ENCODE measurements at regions not wholly inside any gene's neighbourhood (a gene's known extent, or its start where the extent isn't known, plus 50 kb on each side); places are given as distances from the start of the nearest gene placed in this dataset.

DNA sequence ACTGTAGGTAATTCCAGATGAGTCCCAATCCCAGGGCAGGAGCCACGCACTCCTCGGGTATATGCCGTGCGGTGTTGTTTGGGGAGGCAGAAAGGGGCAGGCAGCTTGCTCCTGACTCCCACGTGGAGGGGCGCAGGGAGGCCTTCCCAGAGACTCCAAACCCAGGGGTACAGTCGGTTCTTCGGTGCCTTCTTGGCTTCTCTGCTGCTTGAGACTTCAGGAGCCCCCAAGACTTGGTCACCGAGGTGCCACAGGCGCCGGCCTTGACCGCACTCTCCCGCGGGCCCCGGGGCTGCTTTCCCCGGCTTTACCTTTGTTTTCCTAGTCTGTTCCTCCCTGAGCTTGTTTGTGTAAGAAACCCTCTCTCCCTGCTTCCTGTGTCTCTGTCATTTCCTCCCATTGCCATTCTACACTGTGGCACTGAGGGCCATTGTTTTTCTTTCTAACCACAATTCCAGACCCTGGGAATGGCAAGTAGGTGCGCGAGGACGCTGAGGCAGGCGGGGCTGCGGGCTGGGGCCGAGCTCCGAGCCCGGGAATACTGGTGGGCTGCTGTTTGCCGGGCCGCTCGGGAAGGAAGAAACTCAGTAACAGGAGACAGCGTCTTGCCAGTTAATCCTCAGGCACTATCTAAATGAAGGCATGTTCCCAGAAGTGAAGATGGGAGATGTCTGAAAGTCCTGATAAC lies 215.6 kb upstream of the HEY2 start:
- Histone ChIP-seq H3K4me1 (no peaks in the 10 kb centered on the region), H3K27ac (no peak overlapping the region), H3K36me3 (no peaks in the 10 kb centered on the region), H3K9me3 (no peaks in the 10 kb centered on the region), H3K27me3 (peaks cover 29% of the 10 kb centered on the region), H3K4me3 (no peak overlapping the region)
- whole genome bisulfite sequencing, 2 donors (ENCODE audit: low coverage in 1 of 2) = 36 to 55% methylated on average over 5 to 28 of the region's 28 CpGs
- intact Hi-C loops (cut with DNase I; ENCODE audit: low total_unique reads) (no loop called here), in situ Hi-C loops (cut with MboI; ENCODE audit: low pct_ligation_motif_present in 1 of 4, low pct_unique_long_range_greater_than_20kb in 1 of 4, low sequenced_read_pairs in 3 of 4) (no loop called here)
- TF ChIP-seq POLR2A (IDR thresholded peaks at IDR 0.05) = no peak
- TF ChIP-seq, protein P1, sequence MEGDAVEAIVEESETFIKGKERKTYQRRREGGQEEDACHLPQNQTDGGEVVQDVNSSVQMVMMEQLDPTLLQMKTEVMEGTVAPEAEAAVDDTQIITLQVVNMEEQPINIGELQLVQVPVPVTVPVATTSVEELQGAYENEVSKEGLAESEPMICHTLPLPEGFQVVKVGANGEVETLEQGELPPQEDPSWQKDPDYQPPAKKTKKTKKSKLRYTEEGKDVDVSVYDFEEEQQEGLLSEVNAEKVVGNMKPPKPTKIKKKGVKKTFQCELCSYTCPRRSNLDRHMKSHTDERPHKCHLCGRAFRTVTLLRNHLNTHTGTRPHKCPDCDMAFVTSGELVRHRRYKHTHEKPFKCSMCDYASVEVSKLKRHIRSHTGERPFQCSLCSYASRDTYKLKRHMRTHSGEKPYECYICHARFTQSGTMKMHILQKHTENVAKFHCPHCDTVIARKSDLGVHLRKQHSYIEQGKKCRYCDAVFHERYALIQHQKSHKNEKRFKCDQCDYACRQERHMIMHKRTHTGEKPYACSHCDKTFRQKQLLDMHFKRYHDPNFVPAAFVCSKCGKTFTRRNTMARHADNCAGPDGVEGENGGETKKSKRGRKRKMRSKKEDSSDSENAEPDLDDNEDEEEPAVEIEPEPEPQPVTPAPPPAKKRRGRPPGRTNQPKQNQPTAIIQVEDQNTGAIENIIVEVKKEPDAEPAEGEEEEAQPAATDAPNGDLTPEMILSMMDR (IDR thresholded peaks at IDR 0.05) = no peak
- TF ChIP-seq EP300 (IDR thresholded peaks at IDR 0.05; ENCODE audit: low read depth) = no peak
- TF ChIP-seq POLR2AphosphoS5 (IDR thresholded peaks at IDR 0.05) = no peak
- no peak for DNase-seq

DNA sequence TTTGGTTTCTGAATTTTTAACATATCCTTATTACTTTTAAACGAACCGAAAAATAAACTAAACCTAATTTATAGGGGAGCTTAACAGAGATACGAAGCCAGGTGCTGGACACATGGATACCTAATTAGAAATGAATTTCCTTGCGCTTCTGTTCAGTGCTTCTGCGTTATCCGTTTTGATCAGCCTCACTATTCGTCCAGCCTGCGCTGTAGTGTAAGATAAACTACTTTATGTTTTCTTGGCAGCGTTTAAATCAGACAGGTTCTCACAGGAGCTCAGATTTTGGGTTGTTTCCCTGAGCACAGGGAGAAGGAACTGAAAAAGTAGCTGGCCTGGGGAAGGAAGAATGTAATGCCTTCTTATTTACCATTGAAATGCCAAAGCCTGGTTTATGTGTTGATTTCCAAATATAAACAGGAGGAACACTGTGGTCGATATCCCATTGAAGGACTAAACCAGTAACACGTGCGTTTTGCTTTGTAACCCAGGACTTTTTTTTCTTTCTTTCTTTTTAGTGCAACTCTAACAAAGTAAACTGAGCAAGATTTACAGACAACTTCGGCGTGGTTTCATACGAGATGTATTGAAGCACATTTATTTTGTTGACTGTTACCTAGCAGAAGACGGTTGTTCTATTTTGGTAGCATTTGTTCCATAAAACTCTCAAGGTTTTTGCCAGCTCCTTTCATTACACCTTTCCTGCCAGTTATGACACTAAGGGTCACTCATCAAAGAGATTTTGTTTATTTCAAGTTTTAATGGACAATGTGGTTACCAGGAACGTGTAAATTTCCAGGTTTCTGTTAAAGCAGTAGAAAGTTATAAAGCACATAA lies 214.8 kb upstream of the HEY2 start:
- H3K36me3 ChIP-seq = no peaks in the 10 kb centered on the region
- intact Hi-C loops (cut with DNase I; ENCODE audit: low total_unique reads) = no loop called here
- TF ChIP-seq, protein P1 (IDR thresholded peaks at IDR 0.05) = no peak
- no peak for TF ChIP-seq EP300 (IDR thresholded peaks at IDR 0.05; ENCODE audit: low read depth)
- peaks cover 26% of the 10 kb centered on the region for H3K27me3 ChIP-seq
- in situ Hi-C loops (cut with MboI; ENCODE audit: low pct_ligation_motif_present in 1 of 4, low pct_unique_long_range_greater_than_20kb in 1 of 4, low sequenced_read_pairs in 3 of 4) = no loop called here
- no peaks in the 10 kb centered on the region for H3K4me1 ChIP-seq
- DNase-seq = no peak
- no peak overlapping the region for H3K27ac ChIP-seq
- H3K9me3 ChIP-seq = no peaks in the 10 kb centered on the region
- no peak overlapping the region for H3K4me3 ChIP-seq
- 29 to 40% methylated on average over 17 of the region's 17 CpGs for WGBS, 2 donors (ENCODE audit: low coverage in 1 of 2)

DNA sequence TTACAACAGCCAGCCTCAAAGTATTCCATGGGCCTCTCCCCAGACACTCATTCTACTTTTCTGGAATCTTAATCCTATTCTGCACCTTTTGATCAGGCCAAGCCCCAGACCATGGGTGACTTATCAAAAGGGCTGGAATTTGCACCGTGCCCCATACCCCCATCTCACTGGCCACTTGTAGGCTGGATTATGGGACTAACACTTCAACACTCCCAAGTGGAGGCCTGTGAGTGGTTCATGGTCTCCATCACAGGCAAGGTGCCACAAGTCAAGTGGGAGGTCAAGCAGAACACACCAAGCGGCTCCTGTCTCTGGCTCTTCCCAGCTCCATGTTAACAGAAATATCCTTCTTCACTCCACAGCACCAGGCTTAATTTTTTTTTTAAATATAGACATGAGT lies 212.3 kb upstream of the HEY2 start:
- H3K36me3 ChIP-seq = no peaks in the 10 kb centered on the region
- no peak for DNase-seq
- H3K27me3 ChIP-seq = peaks cover 13% of the 10 kb centered on the region
- H3K4me3 ChIP-seq = no peak overlapping the region
- intact Hi-C loops (cut with DNase I; ENCODE audit: low total_unique reads) (no loop called here), in situ Hi-C loops (cut with MboI; ENCODE audit: low pct_ligation_motif_present in 1 of 4, low pct_unique_long_range_greater_than_20kb in 1 of 4, low sequenced_read_pairs in 3 of 4) (no loop called here)
- H3K4me1 ChIP-seq = no peaks in the 10 kb centered on the region
- TF ChIP-seq POLR2AphosphoS5 (IDR thresholded peaks at IDR 0.05) (no peak), EP300 (IDR thresholded peaks at IDR 0.05; ENCODE audit: low read depth) (no peak), POLR2A (IDR thresholded peaks at IDR 0.05) (no peak)
- TF ChIP-seq, protein P1 (IDR thresholded peaks at IDR 0.05) = no peak
- no peak overlapping the region for H3K27ac ChIP-seq
- WGBS, 2 donors (ENCODE audit: low coverage in 1 of 2) = 94 to 98% methylated on average over 2 of the region's 2 CpGs
- H3K9me3 ChIP-seq = no peaks in the 10 kb centered on the region

DNA sequence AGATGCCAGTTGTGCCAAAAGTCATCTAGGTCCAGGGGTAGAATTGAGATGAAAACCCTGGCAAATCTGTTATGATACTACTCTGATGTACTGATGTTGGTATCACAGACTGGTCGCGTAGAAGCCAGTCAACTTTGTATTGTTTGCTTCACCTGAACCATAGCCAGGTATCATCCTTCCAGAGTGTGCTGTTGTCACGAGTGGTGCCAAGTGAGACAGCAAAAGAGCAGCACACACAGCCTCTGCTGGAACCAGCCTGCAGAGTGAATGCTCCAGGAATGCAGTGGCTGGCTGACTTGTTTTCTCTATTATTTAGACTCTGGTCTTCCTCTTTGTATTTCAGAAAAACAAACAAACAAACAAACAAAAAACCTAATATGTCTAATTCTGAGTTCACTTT lies 209.5 kb upstream of the HEY2 start:
- Histone ChIP-seq H3K36me3 (no peaks in the 10 kb centered on the region), H3K4me1 (no peaks in the 10 kb centered on the region), H3K27me3 (no peaks in the 10 kb centered on the region), H3K4me3 (no peak overlapping the region), H3K9me3 (no peaks in the 10 kb centered on the region), H3K27ac (no peak overlapping the region)
- no peak for TF ChIP-seq POLR2AphosphoS5 (IDR thresholded peaks at IDR 0.05)
- DNase-seq = no peak
- intact Hi-C loops (cut with DNase I; ENCODE audit: low total_unique reads) (no loop called here), in situ Hi-C loops (cut with MboI; ENCODE audit: low pct_ligation_motif_present in 1 of 4, low pct_unique_long_range_greater_than_20kb in 1 of 4, low sequenced_read_pairs in 3 of 4) (no loop called here)
- 67 to 80% methylated on average over 2 to 3 of the region's 3 CpGs for whole genome bisulfite sequencing, 2 donors (ENCODE audit: low coverage in 1 of 2)

Measured in transverse colon (tissue), 4 donors.